Fibroblast of villous mesenchyme (primary cell): ENCODE measurements at regions not wholly inside any gene's neighbourhood (a gene's known extent, or its start where the extent isn't known, plus 50 kb on each side); places are given as distances from the start of the nearest gene placed in this dataset.

ENCODE experiments used
- DNase-seq: peaks from one replicate; pipeline ENCODE4 v3.0.0-alpha.2; 2010; ENCODE audit warnings: low read depth
- H3K4me3 ChIP-seq: 2 replicates; pipeline ENCODE4 v1.5.1; 2011; ENCODE audit warnings: low read depth, mild to moderate bottlenecking, low read length
- CTCF ChIP-seq: IDR thresholded peaks from 2 replicates; pipeline ENCODE4 v1.5.1; 2012; ENCODE audit warnings: low read depth, mild to moderate bottlenecking, low read length; ENCODE audit not compliant: insufficient read depth

DNA sequence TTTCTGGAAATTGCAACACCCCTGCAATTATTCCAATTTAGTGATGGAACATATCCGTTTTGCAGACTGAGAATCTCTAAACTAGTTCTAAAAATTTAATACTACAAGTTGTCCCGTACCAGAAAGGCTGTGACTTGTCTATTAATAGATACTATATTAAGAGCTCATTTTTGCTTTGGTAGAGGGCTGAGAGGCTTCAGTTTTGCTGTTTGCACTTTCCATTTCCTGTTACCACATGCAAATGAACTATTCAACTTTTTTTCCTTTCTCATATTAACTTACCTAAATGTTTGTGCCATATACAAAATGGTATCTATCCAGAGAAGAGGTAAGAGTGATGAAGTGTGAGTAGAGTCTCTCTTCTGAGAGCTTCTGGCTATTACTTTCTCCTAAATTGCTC lies 101.5 kb upstream of the CRBN start:
- no peak overlapping the region for H3K4me3 ChIP-seq
- no peak for TF ChIP-seq CTCF

DNA sequence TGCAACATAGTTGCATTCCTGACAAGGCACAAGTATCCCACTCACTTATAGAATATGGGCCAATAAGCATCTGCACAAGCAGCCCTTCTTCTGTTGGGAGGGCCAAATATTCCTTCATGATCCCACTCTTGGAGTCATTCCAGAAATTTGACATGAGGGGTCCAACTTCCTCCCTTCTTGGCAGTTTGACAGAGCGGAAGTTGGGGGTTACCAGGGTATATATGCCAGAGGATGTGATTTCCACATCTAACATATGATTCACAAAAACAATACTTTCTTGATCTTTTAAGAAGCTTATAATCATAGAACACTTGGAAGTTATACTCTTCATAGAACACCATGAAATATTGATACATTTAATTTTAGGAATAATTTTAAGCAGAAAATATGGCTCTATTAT lies 100.9 kb upstream of the CRBN start:
- TF ChIP-seq CTCF = no peak
- no peak for DNase-seq
- H3K4me3 ChIP-seq = no peak overlapping the region

More for the DNA sequence above, 101.5 kb upstream of the CRBN start:
- DNase-seq = no peak

DNA sequence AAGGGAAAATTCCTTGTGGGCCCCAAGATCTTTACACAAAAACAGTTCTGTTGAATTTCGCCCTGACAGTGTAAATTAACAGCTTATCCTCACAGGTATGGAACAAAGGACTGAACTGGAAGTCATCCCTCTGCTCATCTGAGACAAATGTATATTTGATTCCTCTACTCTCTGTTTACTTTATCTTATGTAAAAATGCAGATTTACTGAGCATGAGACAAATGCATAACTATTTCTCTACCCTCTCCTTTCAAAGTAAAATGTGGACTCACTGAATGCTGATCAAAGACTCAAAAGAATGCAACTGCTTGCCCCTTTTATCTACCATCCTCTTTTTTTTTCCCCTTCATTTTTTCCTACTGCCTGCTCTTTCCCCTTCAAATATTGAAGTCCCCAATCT lies 98.6 kb upstream of the CRBN start:
- no peak for DNase-seq
- no peak for TF ChIP-seq CTCF
- H3K4me3 ChIP-seq = no peak overlapping the region

- DNase-seq = no peak
- TF ChIP-seq CTCF = no peak
- H3K4me3 ChIP-seq = no peak overlapping the region
Observed at GRCh38 chr3:3276630-3277029, 97.1 kb upstream of the CRBN start.

DNA sequence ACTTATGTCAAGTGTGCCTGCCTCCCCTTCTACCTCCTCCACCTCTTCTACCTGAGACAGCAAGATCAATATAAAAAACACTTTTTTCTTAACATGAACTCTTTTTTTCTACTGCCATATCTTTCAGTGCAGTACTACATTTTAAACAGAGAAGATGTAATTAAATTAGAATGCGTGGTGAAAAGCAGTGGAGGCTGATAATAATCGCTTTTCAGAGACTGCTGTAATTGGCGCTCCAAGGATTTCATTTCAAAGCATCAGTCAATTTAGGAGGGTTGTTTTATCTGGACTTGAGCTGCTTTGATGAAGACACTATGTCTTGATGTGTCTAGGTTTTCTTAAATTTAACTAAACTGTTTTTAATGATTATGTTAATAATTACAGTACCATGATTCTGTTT lies 85.3 kb upstream of the CRBN start:
- TF ChIP-seq CTCF = no peak
- no peak overlapping the region for H3K4me3 ChIP-seq
- no peak for DNase-seq

GRCh38 chr3:3260870-3261269 lies 81.4 kb upstream of the CRBN start:
- DNase-seq = no peak
- TF ChIP-seq CTCF = no peak
- H3K4me3 ChIP-seq = no peak overlapping the region

- no peak overlapping the region for H3K4me3 ChIP-seq
- DNase-seq = no peak
- no peak for TF ChIP-seq CTCF
Observed at GRCh38 chr3:3259181-3259580, 79.7 kb upstream of the CRBN start.
